WTC11 (cell line): ENCODE measurements at regions not wholly inside any gene's neighbourhood (a gene's known extent, or its start where the extent isn't known, plus 50 kb on each side); places are given as distances from the start of the nearest gene placed in this dataset.
A peak's percentile ranks its signal among the peaks of the same experiment; 100 is the strongest.

Experiments used
- ATAC-seq: fragments of 200-7000 bp; cut with Tn5 transposase; 2 replicates; pipeline ENCODE4 v1.10.0; 2021; ENCODE audit warnings: mild to moderate bottlenecking, moderate library complexity
- CTCF ChIA-PET: fragments of 300-600 bp; sonication (Branson Sonifier 250); formaldehyde crosslinking; loops from one replicate; lab custom pipeline; 2021; ENCODE audit warnings: antibody characterized with exemption; lab: Charles Lee
- POLR2A ChIA-PET: fragments of 350-600 bp; sonication (Branson Sonifier 250); formaldehyde crosslinking; loops from one replicate; lab custom pipeline; 2021; ENCODE audit warnings: antibody characterized with exemption; lab: Charles Lee
- DNase-seq: peaks from one replicate; pipeline ENCODE4 v3.0.0; 2021; ENCODE audit warnings: low spot score
- H3K27ac Mint-ChIP-seq: 2 replicates; pipeline ENCODE4 v1.8.0; 2021; ENCODE audit warnings: mixed read lengths
- H3K27me3 Mint-ChIP-seq: 2 replicates; pipeline ENCODE4 v1.8.0; 2021; ENCODE audit warnings: low read depth, mild to moderate bottlenecking, moderate library complexity, mixed read lengths
- H3K36me3 Mint-ChIP-seq: 2 replicates; pipeline ENCODE4 v1.8.0; 2021; ENCODE audit warnings: mixed read lengths
- H3K4me1 Mint-ChIP-seq: 2 replicates; pipeline ENCODE4 v1.8.0; 2022; ENCODE audit warnings: mixed read lengths
- H3K4me3 Mint-ChIP-seq: 2 replicates; pipeline ENCODE4 v1.8.0; 2021; ENCODE audit warnings: mild to moderate bottlenecking, moderate library complexity, mixed read lengths
- H3K9me3 Mint-ChIP-seq: 2 replicates; pipeline ENCODE4 v1.8.0; 2021; ENCODE audit warnings: mixed read lengths
- AR ChIP-seq: fragments of 250-450 bp; sonication (Bioruptor Pico); IDR thresholded peaks from 2 replicates; pipeline ENCODE4 v1.9.0; 2021; ENCODE audit warnings: mild to moderate bottlenecking
- ATF6 ChIP-seq: sonication (generic); formaldehyde crosslinking; IDR thresholded peaks from 2 replicates; pipeline ENCODE4 v1.8.1; 2023; ENCODE audit warnings: mild to moderate bottlenecking, missing genetic modification reagents
- CTCF ChIP-seq: fragments of 200-600 bp; IDR thresholded peaks from 2 replicates; pipeline ENCODE4 v1.8.0; 2022; ENCODE audit warnings: antibody characterized with exemption
- ESRRA ChIP-seq: sonication (generic); formaldehyde crosslinking; IDR thresholded peaks from 2 replicates; pipeline ENCODE4 v1.8.1; 2022; ENCODE audit warnings: mild to moderate bottlenecking, missing genetic modification reagents, borderline replicate concordance
- FOXK1 ChIP-seq: sonication (generic); formaldehyde crosslinking; IDR thresholded peaks from 2 replicates; pipeline ENCODE4 v1.8.0; 2022; ENCODE audit warnings: mild to moderate bottlenecking, moderate library complexity, missing genetic modification reagents
- FOXP1 ChIP-seq: sonication (generic); formaldehyde crosslinking; IDR thresholded peaks from 2 replicates; pipeline ENCODE4 v1.8.0; 2022; ENCODE audit warnings: missing genetic modification reagents, mild to moderate bottlenecking, moderate library complexity, borderline replicate concordance
- GRHL2 ChIP-seq: fragments of 250-450 bp; sonication (Bioruptor Pico); IDR thresholded peaks from 2 replicates; pipeline ENCODE4 v1.8.0; 2022; ENCODE audit warnings: mild to moderate bottlenecking, moderate library complexity; ENCODE audit not compliant: insufficient replicate concordance, severe bottlenecking
- GTF2I ChIP-seq: fragments of 250-450 bp; sonication (Bioruptor Pico); conservative IDR thresholded peaks from 2 replicates; pipeline ENCODE4 v1.4.0; 2021; ENCODE audit warnings: mild to moderate bottlenecking
- JUN ChIP-seq: sonication (generic); formaldehyde crosslinking; IDR thresholded peaks from 2 replicates; pipeline ENCODE4 v1.8.0; 2023; ENCODE audit warnings: mild to moderate bottlenecking, missing genetic modification reagents
- MAX ChIP-seq: sonication (generic); formaldehyde crosslinking; IDR thresholded peaks from 2 replicates; pipeline ENCODE4 v1.8.0; 2022; ENCODE audit warnings: mild to moderate bottlenecking, missing genetic modification reagents
- MLX ChIP-seq: sonication (generic); formaldehyde crosslinking; IDR thresholded peaks from 2 replicates; pipeline ENCODE4 v1.8.1; 2023; ENCODE audit warnings: mild to moderate bottlenecking, missing genetic modification reagents, moderate library complexity
- NR1H2 ChIP-seq: sonication (generic); formaldehyde crosslinking; IDR thresholded peaks from 2 replicates; pipeline ENCODE4 v1.9.0; 2021; ENCODE audit warnings: mild to moderate bottlenecking, moderate library complexity, missing genetic modification reagents
- PREB ChIP-seq: sonication (generic); formaldehyde crosslinking; IDR thresholded peaks from 2 replicates; pipeline ENCODE4 v1.8.1; 2022; ENCODE audit warnings: mild to moderate bottlenecking, missing genetic modification reagents, moderate library complexity, borderline replicate concordance
- TEAD1 ChIP-seq: sonication (generic); formaldehyde crosslinking; IDR thresholded peaks from 2 replicates; pipeline ENCODE4 v1.8.0; 2022; ENCODE audit warnings: mild to moderate bottlenecking, missing genetic modification reagents
- ZMAT4 ChIP-seq: fragments of 250-450 bp; sonication (Bioruptor Pico); IDR thresholded peaks from 2 replicates; pipeline ENCODE4 v1.9.0; 2021; ENCODE audit warnings: mild to moderate bottlenecking
- ZNF121 ChIP-seq: sonication (generic); formaldehyde crosslinking; IDR thresholded peaks from 2 replicates; pipeline ENCODE4 v1.8.0; 2023; ENCODE audit warnings: missing genetic modification reagents
- ZNF219 ChIP-seq: sonication (generic); formaldehyde crosslinking; IDR thresholded peaks from 2 replicates; pipeline ENCODE4 v1.8.0; 2023; ENCODE audit warnings: missing genetic modification reagents, mild to moderate bottlenecking, borderline replicate concordance
- ZNF232 ChIP-seq: sonication (generic); formaldehyde crosslinking; IDR thresholded peaks from 2 replicates; pipeline ENCODE4 v1.8.0; 2022; ENCODE audit warnings: mild to moderate bottlenecking, missing genetic modification reagents
- ZNF281 ChIP-seq: sonication (generic); formaldehyde crosslinking; IDR thresholded peaks from 2 replicates; pipeline ENCODE4 v1.8.0; 2023; ENCODE audit warnings: mild to moderate bottlenecking, missing genetic modification reagents
- ZNF416 ChIP-seq: fragments of 250-450 bp; sonication (Bioruptor Pico); IDR thresholded peaks from 2 replicates; pipeline ENCODE4 v1.9.0; 2021; ENCODE audit warnings: mild to moderate bottlenecking, inconsistent platforms

GRCh38 chr13:50596156-50596555 is 247.3 kb downstream of the DLEU7 start:
- Mint-ChIP-seq H3K4me1 (peaks cover 27% of the 10 kb centered on the region), H3K4me3 (no peak overlapping the region), H3K27me3 (no peaks in the 10 kb centered on the region; the same call in 1 of the 2 replicates), H3K36me3 (no peaks in the 10 kb centered on the region), H3K27ac (no peak overlapping the region), H3K9me3 (no peaks in the 10 kb centered on the region)
- no peak for TF ChIP-seq ZMAT4 (CRISPR knock-in tag)
- TF ChIP-seq NR1H2 (CRISPR knock-in tag), result no peak
- TF ChIP-seq FOXP1, result no peak
- no peak for TF ChIP-seq PREB (CRISPR knock-in tag)
- TF ChIP-seq ZNF281, result no peak
- no peak for TF ChIP-seq ATF6 (CRISPR knock-in tag)
- POLR2A ChIA-PET, result no interaction called here
- ATAC-seq (no peak), DNase-seq (no peak)
- CTCF ChIA-PET, result no interaction called here

- ATAC-seq (peak; percentile 33), DNase-seq (no peak)
- ChIA-PET POLR2A (interaction anchor here (0.6 to 0.7 kb wide), 3 partner anchors 26 to 1362 kb away, joined by 3 to 5 read pairs (median 4); no protein-coding TSS in a partner anchor), CTCF (interaction anchor here (0.6 kb wide), 1 partner anchor 9 kb away, joined by 5 read pairs; no protein-coding TSS in a partner anchor)
- H3K36me3 Mint-ChIP-seq, result no peaks in the 10 kb centered on the region
- H3K4me1 Mint-ChIP-seq, result peaks cover 27% of the 10 kb centered on the region
- no peaks in the 10 kb centered on the region for H3K9me3 Mint-ChIP-seq
- H3K4me3 Mint-ChIP-seq, result no peak overlapping the region
- no peaks in the 10 kb centered on the region; the same call in 1 of the 2 replicates for H3K27me3 Mint-ChIP-seq
- H3K27ac Mint-ChIP-seq, result no peak overlapping the region
- TF ChIP-seq ZNF232 (no peak), ZMAT4 (CRISPR knock-in tag) (no peak), GTF2I (CRISPR knock-in tag) (no peak), MAX (CRISPR knock-in tag) (no peak), GRHL2 (CRISPR knock-in tag) (no peak), MLX (CRISPR knock-in tag) (no peak), CTCF (no peak), TEAD1 (no peak), ZNF416 (CRISPR knock-in tag) (no peak), ATF6 (CRISPR knock-in tag) (no peak), JUN (CRISPR knock-in tag) (no peak), AR (CRISPR knock-in tag) (no peak), FOXK1 (CRISPR knock-in tag) (no peak), ESRRA (CRISPR knock-in tag) (no peak), ZNF219 (no peak), ZNF121 (CRISPR knock-in tag) (no peak)
Measured at GRCh38 chr13:50596776-50597203, 246.7 kb downstream of the DLEU7 start.
